Glutamatergic neuron (in vitro differentiated cells): ENCODE measurements at regions not wholly inside any gene's neighbourhood (a gene's known extent, or its start where the extent isn't known, plus 50 kb on each side); places are given as distances from the start of the nearest gene placed in this dataset.

Source experiments
- DNase-seq: peaks from one replicate; pipeline ENCODE4 v3.0.0; 2022
- H3K27ac Mint-ChIP-seq: one replicate; pipeline ENCODE4 v1.8.0; 2020; ENCODE audit warnings: mild to moderate bottlenecking, mixed read lengths, inconsistent platforms; ENCODE audit not compliant: unreplicated experiment
- H3K27me3 Mint-ChIP-seq: one replicate; pipeline ENCODE4 v1.8.0; 2020; ENCODE audit warnings: mild to moderate bottlenecking, moderate library complexity, mixed read lengths, inconsistent platforms; ENCODE audit not compliant: unreplicated experiment
- H3K36me3 Mint-ChIP-seq: one replicate; pipeline ENCODE4 v1.8.0; 2020; ENCODE audit warnings: mild to moderate bottlenecking, mixed read lengths, inconsistent platforms; ENCODE audit not compliant: unreplicated experiment
- H3K4me1 Mint-ChIP-seq: one replicate; pipeline ENCODE4 v1.8.0; 2020; ENCODE audit warnings: mild to moderate bottlenecking, low read depth, mixed read lengths, inconsistent platforms; ENCODE audit not compliant: unreplicated experiment
- H3K4me3 Mint-ChIP-seq: one replicate; pipeline ENCODE4 v1.8.0; 2020; ENCODE audit warnings: mild to moderate bottlenecking, mixed read lengths, inconsistent platforms; ENCODE audit not compliant: unreplicated experiment
- H3K9me3 Mint-ChIP-seq: one replicate; pipeline ENCODE4 v1.8.0; 2020; ENCODE audit warnings: mild to moderate bottlenecking, moderate library complexity, mixed read lengths, inconsistent platforms; ENCODE audit not compliant: unreplicated experiment
- TF ChIP-seq, protein P1 (sequence below): fragments of 200-600 bp; sonication (generic); IDR thresholded peaks from one replicate; pipeline ENCODE4 v1.5.0; 2021; ENCODE audit not compliant: partially characterized antibody, unreplicated experiment

DNA sequence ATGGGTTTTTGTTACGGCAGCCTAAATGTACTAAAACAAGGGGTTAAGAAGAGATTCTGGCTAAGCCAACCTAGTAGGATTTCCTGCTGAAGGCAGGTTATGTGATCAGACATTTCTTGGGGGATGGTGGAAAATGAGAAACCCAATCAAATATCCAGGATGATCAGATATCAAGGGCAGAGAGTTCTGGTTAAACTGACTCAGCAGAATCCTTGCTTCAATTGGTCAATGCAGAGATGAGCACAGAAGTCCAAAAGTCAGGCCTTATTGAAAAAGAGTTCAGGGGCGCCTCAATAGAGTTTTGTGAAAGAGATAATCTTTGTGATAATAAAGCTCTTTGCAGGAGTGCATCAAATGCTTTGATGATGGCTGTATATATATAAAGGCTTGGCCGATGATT lies 237.1 kb downstream of the AMY1C start:
- no peak for DNase-seq
- Mint-ChIP-seq H3K27ac (no peak overlapping the region), H3K36me3 (no peaks in the 10 kb centered on the region), H3K27me3 (no peaks in the 10 kb centered on the region), H3K4me3 (no peak overlapping the region), H3K9me3 (no peaks in the 10 kb centered on the region), H3K4me1 (no peaks in the 10 kb centered on the region)
- TF ChIP-seq, protein P1, sequence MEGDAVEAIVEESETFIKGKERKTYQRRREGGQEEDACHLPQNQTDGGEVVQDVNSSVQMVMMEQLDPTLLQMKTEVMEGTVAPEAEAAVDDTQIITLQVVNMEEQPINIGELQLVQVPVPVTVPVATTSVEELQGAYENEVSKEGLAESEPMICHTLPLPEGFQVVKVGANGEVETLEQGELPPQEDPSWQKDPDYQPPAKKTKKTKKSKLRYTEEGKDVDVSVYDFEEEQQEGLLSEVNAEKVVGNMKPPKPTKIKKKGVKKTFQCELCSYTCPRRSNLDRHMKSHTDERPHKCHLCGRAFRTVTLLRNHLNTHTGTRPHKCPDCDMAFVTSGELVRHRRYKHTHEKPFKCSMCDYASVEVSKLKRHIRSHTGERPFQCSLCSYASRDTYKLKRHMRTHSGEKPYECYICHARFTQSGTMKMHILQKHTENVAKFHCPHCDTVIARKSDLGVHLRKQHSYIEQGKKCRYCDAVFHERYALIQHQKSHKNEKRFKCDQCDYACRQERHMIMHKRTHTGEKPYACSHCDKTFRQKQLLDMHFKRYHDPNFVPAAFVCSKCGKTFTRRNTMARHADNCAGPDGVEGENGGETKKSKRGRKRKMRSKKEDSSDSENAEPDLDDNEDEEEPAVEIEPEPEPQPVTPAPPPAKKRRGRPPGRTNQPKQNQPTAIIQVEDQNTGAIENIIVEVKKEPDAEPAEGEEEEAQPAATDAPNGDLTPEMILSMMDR = no peak

DNA sequence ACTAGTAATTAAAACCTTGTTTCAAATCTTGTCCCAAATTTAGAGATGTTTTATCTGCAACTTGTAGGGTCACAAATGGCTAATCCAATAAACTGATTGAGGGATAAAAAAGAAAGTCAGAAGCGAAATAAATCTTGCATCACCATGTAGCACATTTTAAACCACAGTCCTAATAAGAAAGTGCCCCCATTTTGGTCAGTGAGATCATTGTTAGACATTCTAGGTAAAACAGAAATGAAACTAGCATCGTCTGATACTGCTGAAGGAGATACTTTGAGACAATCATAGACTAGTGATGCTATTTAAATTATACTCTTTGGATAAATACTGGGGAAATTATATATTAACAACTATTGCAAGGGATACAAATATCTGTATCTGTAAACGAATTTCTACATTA lies 247.9 kb downstream of the AMY1C start:
- DNase-seq = no peak
- H3K27ac Mint-ChIP-seq = no peak overlapping the region
- no peaks in the 10 kb centered on the region for H3K9me3 Mint-ChIP-seq
- no peaks in the 10 kb centered on the region for H3K4me1 Mint-ChIP-seq
- H3K4me3 Mint-ChIP-seq = no peak overlapping the region
- TF ChIP-seq, protein P1 = no peak
- no peaks in the 10 kb centered on the region for H3K27me3 Mint-ChIP-seq
- H3K36me3 Mint-ChIP-seq = no peaks in the 10 kb centered on the region

DNA sequence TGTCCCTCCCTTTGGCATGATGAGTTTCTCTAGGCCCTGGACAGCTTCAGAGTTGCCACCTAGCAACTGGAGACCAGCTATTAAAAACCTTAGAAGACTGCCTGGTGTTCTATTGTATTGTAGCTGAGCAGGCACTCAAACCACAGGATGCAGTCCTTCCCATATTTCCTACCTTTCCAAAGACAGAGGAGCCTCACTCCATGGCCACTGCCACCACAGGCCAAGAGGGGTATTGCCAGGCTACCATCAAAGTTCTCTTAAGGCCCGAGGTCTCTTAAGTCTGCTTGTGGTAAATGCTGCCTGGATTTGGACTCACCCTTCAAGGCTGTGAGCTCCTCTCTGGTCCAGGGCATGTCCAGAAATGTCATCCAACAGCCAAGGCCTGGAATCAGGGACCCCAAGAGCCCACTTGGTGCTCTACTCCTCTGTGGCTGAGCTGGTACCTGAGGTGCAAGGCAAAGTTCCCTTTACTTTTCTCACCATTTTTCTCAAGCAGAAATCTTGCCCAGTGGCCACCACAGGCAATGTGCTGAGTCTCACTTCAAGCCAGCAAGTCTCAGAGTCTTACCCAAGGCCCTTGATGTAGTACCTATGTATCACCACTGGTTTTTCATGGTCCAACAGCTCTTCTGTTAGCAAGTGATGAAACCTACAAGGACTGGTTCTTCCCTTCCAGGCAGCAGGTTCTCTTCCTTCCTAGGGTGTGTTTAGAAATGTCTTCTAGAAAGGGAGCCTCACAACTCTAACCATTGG lies 269.4 kb downstream of the AMY1C start:
- Mint-ChIP-seq H3K9me3 (no peaks in the 10 kb centered on the region), H3K27ac (no peak overlapping the region), H3K4me3 (no peak overlapping the region), H3K4me1 (no peaks in the 10 kb centered on the region), H3K36me3 (no peaks in the 10 kb centered on the region), H3K27me3 (no peaks in the 10 kb centered on the region)
- no peak for DNase-seq
- TF ChIP-seq, protein P1 = no peak

DNA sequence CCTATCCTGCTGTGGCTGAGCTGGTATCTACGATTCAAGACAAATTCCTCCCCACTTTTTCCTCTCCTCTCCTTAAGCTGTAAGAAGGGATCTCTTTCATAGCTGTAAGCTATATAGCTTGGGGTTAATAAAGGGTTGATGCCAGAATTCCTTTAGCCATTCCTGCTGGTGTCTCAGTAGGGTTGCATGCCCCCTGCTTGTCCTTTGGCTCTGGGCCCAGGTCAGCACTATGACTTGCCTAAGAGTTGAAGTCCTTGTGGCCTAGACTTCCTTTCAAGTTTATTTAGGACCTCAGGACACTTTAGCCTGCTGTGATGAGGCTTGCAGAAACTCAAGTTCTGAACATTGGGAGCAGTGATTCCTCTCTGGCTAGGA lies 270.0 kb downstream of the AMY1C start:
- DNase-seq = no peak
- Mint-ChIP-seq H3K9me3 (no peaks in the 10 kb centered on the region), H3K36me3 (no peaks in the 10 kb centered on the region), H3K4me3 (no peak overlapping the region), H3K27me3 (no peaks in the 10 kb centered on the region), H3K4me1 (no peaks in the 10 kb centered on the region), H3K27ac (no peak overlapping the region)
- TF ChIP-seq, protein P1 = no peak

DNA sequence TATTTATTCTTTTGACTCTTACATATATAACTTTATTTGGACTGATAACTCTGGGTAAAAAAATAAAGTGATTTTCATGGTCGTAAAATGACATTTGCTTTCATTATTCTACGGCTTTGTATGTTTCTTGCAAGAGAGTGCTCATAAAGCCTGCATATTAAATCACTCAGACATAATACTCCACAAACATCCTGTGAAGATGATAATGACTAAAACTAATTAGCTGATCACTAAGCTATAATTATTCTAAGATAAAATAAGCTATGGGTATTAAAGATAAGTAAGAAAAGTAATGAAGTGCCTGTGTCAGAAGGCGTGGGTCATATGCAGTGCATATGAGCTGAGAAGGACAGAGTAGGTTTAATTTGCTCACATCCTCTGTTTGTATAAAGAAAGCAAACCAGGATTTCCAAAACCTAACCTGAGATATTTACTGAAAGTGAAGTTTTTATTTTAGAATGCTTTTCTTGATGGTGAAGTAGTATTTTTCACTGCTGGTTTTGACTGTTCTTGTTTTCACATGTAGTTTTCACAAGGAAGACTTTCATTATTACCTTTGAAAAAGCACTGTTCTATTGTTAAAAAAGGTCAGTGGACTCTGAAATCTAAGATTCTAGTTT lies 278.8 kb downstream of the AMY1C start:
- no peak overlapping the region for H3K27ac Mint-ChIP-seq

More for the DNA sequence above, 278.8 kb downstream of the AMY1C start:
- H3K27me3 Mint-ChIP-seq = no peaks in the 10 kb centered on the region
- H3K9me3 Mint-ChIP-seq = no peaks in the 10 kb centered on the region
- no peaks in the 10 kb centered on the region for H3K4me1 Mint-ChIP-seq
- DNase-seq = no peak
- no peak overlapping the region for H3K4me3 Mint-ChIP-seq
- TF ChIP-seq, protein P1 = no peak
- H3K36me3 Mint-ChIP-seq = no peaks in the 10 kb centered on the region
